ENCODE measurements at regions not wholly inside any gene's neighbourhood (a gene's known extent, or its start where the extent isn't known, plus 50 kb on each side); places are given as distances from the start of the nearest gene placed in this dataset.

GRCh38 chr22:27614006-27614649 lies 187.4 kb downstream of the MN1 start:
- no peaks in the 10 kb centered on the region for H3K27me3 ChIP-seq
- intact Hi-C loops (cut with DNase I; ENCODE audit: low total_unique reads) = no loop called here
- no peaks in the 10 kb centered on the region for H3K9me3 ChIP-seq
- DNase-seq (no peak), ATAC-seq (peak in 1 of 2 donors; percentile 51)
- peaks cover 0 to 8% of the 10 kb centered on the region in 2 donors for H3K4me1 ChIP-seq
- H3K4me3 ChIP-seq = peak overlapping the region; percentile 29 to 57 (median 41)
- in situ Hi-C loops (cut with MboI; ENCODE audit: low sequenced_read_pairs in 4 of 4) = no loop called here
- H3K36me3 ChIP-seq = no peaks in the 10 kb centered on the region
- no peak overlapping the region for H3K27ac ChIP-seq
- TF ChIP-seq POLR2A (IDR thresholded peaks at IDR 0.05) = no peak
- TF ChIP-seq, protein P1, sequence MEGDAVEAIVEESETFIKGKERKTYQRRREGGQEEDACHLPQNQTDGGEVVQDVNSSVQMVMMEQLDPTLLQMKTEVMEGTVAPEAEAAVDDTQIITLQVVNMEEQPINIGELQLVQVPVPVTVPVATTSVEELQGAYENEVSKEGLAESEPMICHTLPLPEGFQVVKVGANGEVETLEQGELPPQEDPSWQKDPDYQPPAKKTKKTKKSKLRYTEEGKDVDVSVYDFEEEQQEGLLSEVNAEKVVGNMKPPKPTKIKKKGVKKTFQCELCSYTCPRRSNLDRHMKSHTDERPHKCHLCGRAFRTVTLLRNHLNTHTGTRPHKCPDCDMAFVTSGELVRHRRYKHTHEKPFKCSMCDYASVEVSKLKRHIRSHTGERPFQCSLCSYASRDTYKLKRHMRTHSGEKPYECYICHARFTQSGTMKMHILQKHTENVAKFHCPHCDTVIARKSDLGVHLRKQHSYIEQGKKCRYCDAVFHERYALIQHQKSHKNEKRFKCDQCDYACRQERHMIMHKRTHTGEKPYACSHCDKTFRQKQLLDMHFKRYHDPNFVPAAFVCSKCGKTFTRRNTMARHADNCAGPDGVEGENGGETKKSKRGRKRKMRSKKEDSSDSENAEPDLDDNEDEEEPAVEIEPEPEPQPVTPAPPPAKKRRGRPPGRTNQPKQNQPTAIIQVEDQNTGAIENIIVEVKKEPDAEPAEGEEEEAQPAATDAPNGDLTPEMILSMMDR (IDR thresholded peaks at IDR 0.05 in 4 of 5, conservative IDR thresholded peaks at IDR 0.05 in 1 of 5) = no peak

GRCh38 chr22:27614650-27615007 lies 186.9 kb downstream of the MN1 start:
- intact Hi-C loops (cut with DNase I; ENCODE audit: low total_unique reads) = no loop called here
- DNase-seq (no peak), ATAC-seq (peak in 1 of 2 donors; percentile 25)
- peak overlapping the region; percentile 29 to 57 (median 41) for H3K4me3 ChIP-seq
- peaks cover 0 to 8% of the 10 kb centered on the region in 2 donors for H3K4me1 ChIP-seq
- TF ChIP-seq, protein P1 (IDR thresholded peaks at IDR 0.05 in 4 of 5, conservative IDR thresholded peaks at IDR 0.05 in 1 of 5) = no peak
- TF ChIP-seq POLR2A (IDR thresholded peaks at IDR 0.05) = no peak
- no peaks in the 10 kb centered on the region for H3K36me3 ChIP-seq
- no peaks in the 10 kb centered on the region for H3K9me3 ChIP-seq
- no peaks in the 10 kb centered on the region for H3K27me3 ChIP-seq
- in situ Hi-C loops (cut with MboI; ENCODE audit: low sequenced_read_pairs in 4 of 4) = no loop called here
- H3K27ac ChIP-seq = no peak overlapping the region

GRCh38 chr22:27615408-27615807 lies 186.1 kb downstream of the MN1 start:
- no peak overlapping the region for H3K27ac ChIP-seq
- no peak for TF ChIP-seq POLR2A (IDR thresholded peaks at IDR 0.05)
- TF ChIP-seq, protein P1 (IDR thresholded peaks at IDR 0.05 in 4 of 5, conservative IDR thresholded peaks at IDR 0.05 in 1 of 5) = no peak
- intact Hi-C loops (cut with DNase I; ENCODE audit: low total_unique reads) = no loop called here
- ATAC-seq = no peak
- H3K27me3 ChIP-seq = no peaks in the 10 kb centered on the region
- in situ Hi-C loops (cut with MboI; ENCODE audit: low sequenced_read_pairs in 4 of 4) = no loop called here
- H3K36me3 ChIP-seq = no peaks in the 10 kb centered on the region
- H3K4me3 ChIP-seq = no peak overlapping the region
- DNase-seq = no peak
- peaks cover 0 to 8% of the 10 kb centered on the region in 2 donors for H3K4me1 ChIP-seq
- no peaks in the 10 kb centered on the region for H3K9me3 ChIP-seq

DNA sequence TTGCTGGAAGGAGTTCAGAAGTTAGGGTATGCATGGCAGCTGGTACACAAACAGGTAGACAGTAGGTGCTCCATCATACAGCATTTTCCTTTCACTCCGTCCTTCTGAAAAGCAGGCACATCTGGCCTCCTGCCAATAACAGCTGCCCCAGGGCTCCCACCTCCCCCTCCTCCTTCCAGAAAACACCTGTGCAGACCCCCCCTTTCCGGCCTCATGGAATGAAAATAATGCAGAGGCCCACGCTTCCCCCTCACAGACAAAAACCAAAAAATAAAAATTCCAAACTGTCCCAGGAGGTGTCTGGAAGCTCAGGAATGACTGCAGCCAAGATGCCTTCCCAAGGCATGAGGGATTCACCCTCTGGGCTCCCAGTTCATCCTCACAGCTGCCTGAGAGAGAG lies 185.5 kb downstream of the MN1 start:
- in situ Hi-C loops (cut with MboI; ENCODE audit: low sequenced_read_pairs in 4 of 4) = no loop called here

More for the DNA sequence above, 185.5 kb downstream of the MN1 start:
- Histone ChIP-seq H3K36me3 (no peaks in the 10 kb centered on the region), H3K9me3 (no peaks in the 10 kb centered on the region), H3K27ac (no peak overlapping the region), H3K4me1 (peaks cover 0 to 8% of the 10 kb centered on the region in 2 donors), H3K4me3 (no peak overlapping the region), H3K27me3 (no peaks in the 10 kb centered on the region)
- ATAC-seq (no peak), DNase-seq (no peak)
- intact Hi-C loops (cut with DNase I; ENCODE audit: low total_unique reads) = no loop called here
- TF ChIP-seq, protein P1 (IDR thresholded peaks at IDR 0.05 in 4 of 5, conservative IDR thresholded peaks at IDR 0.05 in 1 of 5) = no peak
- TF ChIP-seq POLR2A (IDR thresholded peaks at IDR 0.05) = no peak

Measured in gastrocnemius medialis (tissue), 4 donors.